Dermis microvascular lymphatic vessel endothelial cell (primary cell): ENCODE measurements at regions not wholly inside any gene's neighbourhood (a gene's known extent, or its start where the extent isn't known, plus 50 kb on each side); places are given as distances from the start of the nearest gene placed in this dataset.

Source experiments
- DNase-seq, 2 donors: peaks; one replicate each; pipeline versions ENCODE4 v3.0.0 to v3.0.0-alpha.2; 2010; ENCODE audit warnings: low read depth in 2 of 2

GRCh38 chr2:126774761-126775160 lies 118.8 kb downstream of the GYPC start:
- no peak for DNase-seq

GRCh38 chr2:126775300-126775985 lies 119.5 kb downstream of the GYPC start:
- DNase-seq = no peak

- no peak for DNase-seq
These were observed 120.3 kb downstream of the GYPC start for GRCh38 chr2:126776255-126776654.

- DNase-seq = peak; percentile 11 to 64
These were observed 121.0 kb downstream of the GYPC start for GRCh38 chr2:126776692-126777619.

- DNase-seq = no peak
These were observed 121.1 kb upstream of the TEX51 start for GRCh38 chr2:126777620-126777978.

GRCh38 chr2:126778561-126779501 lies 119.9 kb upstream of the TEX51 start:
- DNase-seq = no peak

- no peak for DNase-seq
These were observed 117.5 kb upstream of the TEX51 start for GRCh38 chr2:126781206-126781605.

GRCh38 chr2:126781806-126782205 lies 116.9 kb upstream of the TEX51 start:
- no peak for DNase-seq

- DNase-seq = no peak
These were observed 116.0 kb upstream of the TEX51 start for GRCh38 chr2:126782648-126783047.

- no peak for DNase-seq
These were observed 115.3 kb upstream of the TEX51 start for GRCh38 chr2:126783341-126783740.

- no peak for DNase-seq
These were observed 114.6 kb upstream of the TEX51 start for GRCh38 chr2:126784045-126784444.

- no peak for DNase-seq
These were observed 114.1 kb upstream of the TEX51 start for GRCh38 chr2:126784621-126785020.

- DNase-seq = no peak
These were observed 113.5 kb upstream of the TEX51 start for GRCh38 chr2:126785236-126785635.

- DNase-seq = no peak
These were observed 112.8 kb upstream of the TEX51 start for GRCh38 chr2:126785862-126786261.

GRCh38 chr2:126786765-126787164 lies 111.9 kb upstream of the TEX51 start:
- no peak for DNase-seq

GRCh38 chr2:126787289-126787688 lies 111.4 kb upstream of the TEX51 start:
- no peak for DNase-seq

GRCh38 chr2:126788113-126788512 lies 110.6 kb upstream of the TEX51 start:
- no peak for DNase-seq

- no peak for DNase-seq
These were observed 110.0 kb upstream of the TEX51 start for GRCh38 chr2:126788652-126789051.

GRCh38 chr2:126790987-126791780 lies 107.5 kb upstream of the TEX51 start:
- no peak for DNase-seq

- DNase-seq = no peak
These were observed 106.5 kb upstream of the TEX51 start for GRCh38 chr2:126792186-126792585.

- no peak for DNase-seq
These were observed 105.7 kb upstream of the TEX51 start for GRCh38 chr2:126792993-126793392.
